ENCODE measurements at regions not wholly inside any gene's neighbourhood (a gene's known extent, or its start where the extent isn't known, plus 50 kb on each side); places are given as distances from the start of the nearest gene placed in this dataset.
A peak's percentile ranks its signal among the peaks of the same experiment; 100 is the strongest.

GRCh38 chr1:39107341-39108290, 81.5 kb downstream of the NDUFS5 start:
- DNase-seq (ENCODE audit: low spot score in 2 of 2) = peak in 1 of 2 donors; percentile 50
- FAIRE-seq = no peak

GRCh38 chr1:39109644-39110043, 83.5 kb downstream of the NDUFS5 start:
- DNase-seq (ENCODE audit: low spot score in 2 of 2) = no peak
- no peak for FAIRE-seq

GRCh38 chr1:39110325-39110851, 84.2 kb downstream of the NDUFS5 start:
- FAIRE-seq = no peak

GRCh38 chr1:39110882-39111281, 84.7 kb downstream of the NDUFS5 start:
- DNase-seq (ENCODE audit: low spot score in 2 of 2) = no peak
- no peak for FAIRE-seq

More at GRCh38 chr1:39110325-39110851, 84.2 kb downstream of the NDUFS5 start:
- DNase-seq (ENCODE audit: low spot score in 2 of 2) = no peak

GRCh38 chr1:39113109-39113743, 87.1 kb downstream of the NDUFS5 start:
- no peak for FAIRE-seq
- DNase-seq (ENCODE audit: low spot score in 2 of 2) = no peak

- no peak for DNase-seq (ENCODE audit: low spot score in 2 of 2)
- no peak for FAIRE-seq
These were observed 89.0 kb upstream of the MACF1 start for GRCh38 chr1:39115271-39116110.

GRCh38 chr1:39116116-39116607, 88.3 kb upstream of the MACF1 start:
- no peak for FAIRE-seq
- DNase-seq (ENCODE audit: low spot score in 2 of 2) = no peak

- no peak for DNase-seq (ENCODE audit: low spot score in 2 of 2)
- no peak for FAIRE-seq
These were observed 87.4 kb upstream of the MACF1 start for GRCh38 chr1:39116860-39117728.

GRCh38 chr1:39117899-39118450, 86.5 kb upstream of the MACF1 start:
- FAIRE-seq (no peak), DNase-seq (ENCODE audit: low spot score in 2 of 2) (no peak)

- DNase-seq (ENCODE audit: low spot score in 2 of 2) (no peak), FAIRE-seq (no peak)
These were observed 82.4 kb upstream of the MACF1 start for GRCh38 chr1:39122056-39122455.

- FAIRE-seq (no peak), DNase-seq (ENCODE audit: low spot score in 2 of 2) (no peak)
These were observed 80.2 kb upstream of the MACF1 start for GRCh38 chr1:39124282-39124681.

GRCh38 chr1:39127513-39127912, 77.0 kb upstream of the MACF1 start:
- FAIRE-seq (no peak), DNase-seq (ENCODE audit: low spot score in 2 of 2) (no peak)

GRCh38 chr1:39128126-39128525, 76.4 kb upstream of the MACF1 start:
- no peak for DNase-seq (ENCODE audit: low spot score in 2 of 2)
- FAIRE-seq = no peak

GRCh38 chr1:39128959-39129358, 75.5 kb upstream of the MACF1 start:
- DNase-seq (ENCODE audit: low spot score in 2 of 2) = no peak
- FAIRE-seq = no peak

- DNase-seq (ENCODE audit: low spot score in 2 of 2) (no peak), FAIRE-seq (no peak)
These were observed 75.0 kb upstream of the MACF1 start for GRCh38 chr1:39129514-39129913.

GRCh38 chr1:39130325-39130724, 74.2 kb upstream of the MACF1 start:
- DNase-seq (ENCODE audit: low spot score in 2 of 2) = no peak
- FAIRE-seq = no peak

GRCh38 chr1:39131940-39132339, 72.6 kb upstream of the MACF1 start:
- DNase-seq (ENCODE audit: low spot score in 2 of 2) = no peak

GRCh38 chr1:39132505-39133339, 71.8 kb upstream of the MACF1 start:
- no peak for FAIRE-seq

More at GRCh38 chr1:39131940-39132339, 72.6 kb upstream of the MACF1 start:
- no peak for FAIRE-seq

More at GRCh38 chr1:39132505-39133339, 71.8 kb upstream of the MACF1 start:
- no peak for DNase-seq (ENCODE audit: low spot score in 2 of 2)

All from frontal cortex (tissue), 3 donors.